Activated gamma-delta T cell treated with anti-CD3 and anti-CD28 coated beads, Interleukin-2, amount 50 U/mL, for 16 hours (primary cell): ENCODE measurements at regions not wholly inside any gene's neighbourhood (a gene's known extent, or its start where the extent isn't known, plus 50 kb on each side); places are given as distances from the start of the nearest gene placed in this dataset.

Source experiments
- DNase-seq: peaks from one replicate; pipeline ENCODE4 v3.0.0-alpha.2; 2020; ENCODE audit warnings: low read depth

DNA sequence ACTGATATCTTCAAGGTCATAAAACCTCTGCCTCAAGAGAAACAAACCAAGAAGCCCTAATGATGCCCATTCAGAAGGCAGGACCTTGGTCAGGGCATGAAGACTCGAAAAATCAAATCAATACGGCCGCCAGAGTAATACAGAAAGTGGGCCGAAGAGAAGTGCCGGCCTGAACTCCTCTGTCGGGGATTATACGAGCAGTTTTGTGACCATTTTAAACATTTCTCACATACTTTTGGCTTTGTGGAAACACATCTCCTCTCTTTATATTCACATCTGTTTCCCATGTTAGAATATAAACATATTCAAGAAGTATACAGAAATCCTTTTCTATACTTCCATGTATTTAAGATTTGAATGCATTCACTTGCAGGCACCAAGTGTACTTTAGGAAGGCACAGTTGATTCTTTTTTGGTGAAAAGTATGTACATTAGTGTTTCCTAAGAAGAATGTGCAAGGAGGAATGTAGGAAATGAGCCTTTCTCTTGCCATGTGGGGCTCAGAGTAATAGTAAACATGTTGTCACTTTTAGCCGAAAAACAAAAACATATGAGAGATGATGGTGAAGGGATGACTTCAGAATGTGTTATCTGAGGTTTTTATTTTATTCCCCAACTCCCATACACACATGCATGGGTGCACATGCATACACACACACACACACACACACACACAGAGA, 707.9 kb upstream of the ID2 start:
- DNase-seq = no peak

DNA sequence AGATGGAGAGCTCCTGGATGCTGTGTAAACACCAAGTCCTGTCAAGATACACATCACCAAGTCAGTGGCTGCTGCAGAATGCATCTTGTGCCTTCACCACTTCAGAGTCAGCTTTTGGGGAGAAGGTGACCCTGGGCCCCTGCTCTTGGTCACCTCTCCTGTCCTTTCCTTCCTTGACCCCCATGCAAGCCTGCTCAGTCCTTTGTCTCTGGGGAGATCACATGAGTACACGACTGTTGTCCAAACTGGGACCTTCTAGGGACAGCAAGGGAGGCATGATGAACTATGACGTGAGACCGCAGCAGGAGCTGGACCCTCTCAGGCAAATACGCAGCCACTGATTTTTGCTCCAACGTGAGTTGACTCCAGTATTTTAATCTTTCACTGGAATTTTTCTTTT, 706.9 kb upstream of the ID2 start:
- no peak for DNase-seq

DNA sequence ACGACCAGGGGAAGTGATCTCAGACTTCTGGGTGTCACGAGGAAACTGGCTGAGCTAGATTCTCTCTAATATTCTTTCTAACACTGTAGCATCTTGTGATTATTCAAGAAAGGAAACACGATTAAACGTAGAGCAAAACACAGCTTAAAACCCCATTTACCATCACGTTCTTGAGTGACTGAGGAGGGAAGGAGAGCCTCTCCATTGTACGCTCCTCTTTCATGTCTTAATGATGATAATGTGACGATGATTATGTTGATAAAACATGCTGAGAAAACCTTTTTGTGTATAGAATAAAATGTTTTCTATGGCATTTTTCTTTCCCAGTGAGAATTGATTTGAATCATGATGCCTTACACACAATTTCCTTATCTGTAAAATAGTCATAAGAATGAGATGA, 705.6 kb upstream of the ID2 start:
- no peak for DNase-seq

DNA sequence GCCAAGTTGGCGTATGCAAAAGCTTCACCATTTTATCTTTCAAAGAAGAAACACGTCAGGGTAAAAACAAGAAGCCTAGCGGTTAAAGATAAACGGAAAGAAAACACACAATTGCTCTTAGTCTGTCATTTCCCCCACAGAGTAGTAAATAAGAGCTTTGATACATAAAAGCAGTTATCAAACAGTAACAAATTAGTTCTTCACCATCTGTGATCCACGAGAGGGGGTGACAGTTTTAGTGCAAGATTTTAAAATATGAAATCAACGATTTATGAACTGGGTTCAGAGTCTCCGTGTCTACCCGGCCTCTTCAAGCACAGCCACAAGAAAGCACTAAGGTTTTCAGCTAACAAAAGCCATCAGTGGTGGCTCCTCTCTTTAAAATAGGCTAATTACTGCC, 703.9 kb upstream of the ID2 start:
- DNase-seq = no peak

DNA sequence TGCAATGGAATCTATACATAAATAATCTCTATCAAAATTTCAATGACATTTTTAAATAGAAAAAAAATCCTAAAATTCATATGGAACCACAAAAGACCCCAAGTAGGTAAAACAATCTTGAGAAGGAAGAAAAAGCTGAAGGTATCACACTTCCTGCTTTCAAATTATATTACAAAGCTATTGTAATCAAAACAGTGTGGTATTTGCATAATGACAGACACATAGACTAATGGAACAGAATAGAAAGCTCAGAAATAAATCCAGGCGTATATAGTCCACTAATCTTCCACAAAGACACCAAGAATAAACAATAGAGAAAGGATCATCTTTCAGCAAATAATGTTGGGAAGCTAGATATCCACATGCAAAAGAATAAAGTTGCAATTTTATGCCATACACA, 699.8 kb upstream of the ID2 start:
- DNase-seq = no peak

DNA sequence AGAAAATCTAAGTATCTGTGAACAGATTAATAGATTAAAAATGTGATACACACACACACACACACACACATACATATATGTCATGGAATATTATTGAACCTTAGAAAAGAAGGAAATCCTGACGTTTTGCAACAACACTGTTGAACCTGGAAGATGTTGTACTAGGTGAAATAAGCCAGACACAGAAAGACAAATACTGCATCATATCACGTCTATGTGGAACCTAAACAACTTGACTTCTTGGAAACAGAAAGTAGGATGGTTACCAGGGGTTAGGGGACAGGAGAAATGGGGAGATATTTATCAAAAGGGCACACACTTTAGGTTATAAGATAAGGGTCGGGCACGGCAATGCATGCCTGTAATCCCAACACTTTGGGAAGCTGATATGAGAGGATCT, 698.4 kb upstream of the ID2 start:
- DNase-seq = no peak

DNA sequence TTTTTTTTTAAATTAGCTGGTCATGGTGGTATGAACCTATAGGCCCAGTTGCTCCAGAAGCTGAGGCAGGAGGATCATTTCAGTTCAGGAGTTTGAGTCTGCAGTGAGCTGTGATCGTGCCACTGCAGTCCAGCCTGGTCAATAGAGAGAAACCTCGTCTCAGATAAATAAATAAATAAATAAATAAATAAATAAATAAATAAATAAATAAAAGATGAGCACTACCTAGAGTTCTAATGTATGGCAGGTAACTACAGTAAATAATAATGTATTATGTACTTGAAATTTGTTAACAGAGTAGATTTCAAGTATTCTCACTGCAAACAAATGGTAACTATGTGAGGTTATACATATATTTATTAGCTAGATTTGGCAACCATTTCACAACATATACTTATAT, 697.9 kb upstream of the ID2 start:
- DNase-seq = no peak

DNA sequence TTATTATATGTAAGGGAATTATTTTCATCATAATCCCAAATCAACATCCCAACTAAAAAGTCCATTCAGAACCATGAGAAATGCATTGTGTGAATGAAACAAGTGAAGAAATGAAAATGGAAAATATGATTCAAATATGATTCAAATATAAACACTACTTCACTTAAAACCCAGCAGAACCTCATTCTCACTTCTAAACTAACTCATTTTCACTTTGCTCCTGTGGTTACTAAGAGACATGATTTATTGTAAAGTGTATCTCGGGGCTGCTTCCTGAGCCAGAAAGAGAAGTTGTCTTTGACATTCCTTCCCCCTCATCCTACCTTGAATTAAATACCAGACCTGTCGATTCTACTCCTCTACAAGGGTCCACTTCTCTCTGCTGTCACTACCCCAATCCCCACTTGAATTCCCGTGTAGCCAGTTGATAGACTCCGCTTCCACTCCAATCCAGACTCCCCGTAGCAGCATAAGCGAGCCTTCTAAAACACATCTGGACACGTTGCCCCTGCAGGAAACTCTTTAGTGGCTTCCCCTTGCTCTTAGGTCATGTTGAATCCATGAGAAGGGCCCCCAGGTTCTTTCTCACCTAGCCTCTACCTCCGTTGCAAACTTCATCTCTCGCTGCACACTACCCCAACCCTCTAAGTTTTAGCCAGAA, 697.0 kb upstream of the ID2 start:
- DNase-seq = no peak

DNA sequence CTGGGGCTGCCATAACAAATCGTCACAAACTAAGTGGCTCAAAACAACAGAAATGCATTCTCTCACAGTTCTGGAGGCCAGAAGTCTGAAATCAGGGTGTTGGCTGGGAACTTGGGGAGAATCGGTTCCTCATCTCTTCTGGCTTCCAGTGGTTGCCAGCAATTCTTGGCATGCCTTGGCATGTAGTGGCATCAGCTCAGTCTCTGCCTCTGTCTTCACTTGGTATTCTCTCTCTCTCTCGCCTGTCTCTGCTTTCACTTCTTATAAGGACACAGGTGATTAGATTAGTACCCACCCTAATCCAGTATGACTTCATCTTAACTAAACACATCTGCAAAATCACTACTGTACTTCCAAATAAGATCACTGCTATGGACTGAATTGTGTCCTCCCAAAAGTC, 695.4 kb upstream of the ID2 start:
- no peak for DNase-seq

DNA sequence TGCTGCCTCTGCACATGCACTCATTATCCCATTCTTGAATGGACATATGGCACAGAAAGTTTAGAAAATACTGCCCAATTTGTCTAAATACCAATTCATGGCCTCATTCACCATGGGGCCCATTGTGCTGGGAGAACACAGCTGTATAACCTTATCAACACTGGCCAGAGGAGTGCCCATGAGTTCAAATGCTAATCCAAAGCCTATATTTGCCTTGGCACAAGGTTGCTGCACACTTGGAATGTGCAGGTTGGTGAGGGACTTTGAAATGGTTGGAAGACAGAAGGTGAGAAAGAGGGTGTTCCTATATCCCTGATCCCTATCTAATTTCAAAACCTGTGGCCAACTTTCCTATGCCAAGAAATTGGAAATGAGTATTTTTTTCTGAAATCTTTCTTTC, 693.9 kb upstream of the ID2 start:
- no peak for DNase-seq

DNA sequence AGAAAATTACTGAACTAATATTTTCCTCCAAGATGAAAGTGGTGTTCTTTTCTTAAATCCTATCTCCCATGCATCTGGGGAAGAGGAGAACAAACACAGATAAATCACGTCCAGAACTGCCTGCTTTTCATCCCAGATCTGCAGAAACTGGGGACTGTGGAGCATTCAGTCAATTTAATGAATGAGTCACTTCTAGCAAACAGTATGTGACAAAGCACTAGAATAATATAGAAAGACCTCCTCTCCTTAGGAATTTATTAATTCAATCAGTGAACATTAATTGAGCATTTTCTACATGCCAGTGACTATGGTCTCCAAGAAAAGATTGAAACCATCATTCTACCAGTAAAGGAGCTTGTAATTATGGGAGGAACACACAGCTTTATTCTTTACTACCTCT, 693.4 kb upstream of the ID2 start:
- DNase-seq = no peak

DNA sequence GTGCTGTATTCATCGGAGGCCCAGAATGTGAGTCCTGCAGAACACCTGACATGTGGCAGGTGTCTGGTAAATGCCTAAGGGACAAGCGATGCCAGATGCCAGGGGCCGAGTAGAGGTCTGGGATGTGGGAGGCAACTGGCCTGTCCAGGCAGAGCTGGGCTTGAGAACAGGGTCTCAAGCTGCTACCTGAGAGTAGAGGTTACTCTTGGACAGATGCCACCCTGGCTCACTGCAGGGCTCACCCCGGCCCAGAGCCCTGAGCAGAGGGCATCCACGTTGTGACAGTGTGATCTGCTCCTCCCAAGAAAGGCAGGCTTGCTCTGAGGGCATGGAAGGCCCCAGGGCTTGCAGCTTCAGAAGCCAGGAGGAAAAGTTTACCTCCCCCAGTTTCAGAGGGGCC, 692.0 kb upstream of the ID2 start:
- no peak for DNase-seq

DNA sequence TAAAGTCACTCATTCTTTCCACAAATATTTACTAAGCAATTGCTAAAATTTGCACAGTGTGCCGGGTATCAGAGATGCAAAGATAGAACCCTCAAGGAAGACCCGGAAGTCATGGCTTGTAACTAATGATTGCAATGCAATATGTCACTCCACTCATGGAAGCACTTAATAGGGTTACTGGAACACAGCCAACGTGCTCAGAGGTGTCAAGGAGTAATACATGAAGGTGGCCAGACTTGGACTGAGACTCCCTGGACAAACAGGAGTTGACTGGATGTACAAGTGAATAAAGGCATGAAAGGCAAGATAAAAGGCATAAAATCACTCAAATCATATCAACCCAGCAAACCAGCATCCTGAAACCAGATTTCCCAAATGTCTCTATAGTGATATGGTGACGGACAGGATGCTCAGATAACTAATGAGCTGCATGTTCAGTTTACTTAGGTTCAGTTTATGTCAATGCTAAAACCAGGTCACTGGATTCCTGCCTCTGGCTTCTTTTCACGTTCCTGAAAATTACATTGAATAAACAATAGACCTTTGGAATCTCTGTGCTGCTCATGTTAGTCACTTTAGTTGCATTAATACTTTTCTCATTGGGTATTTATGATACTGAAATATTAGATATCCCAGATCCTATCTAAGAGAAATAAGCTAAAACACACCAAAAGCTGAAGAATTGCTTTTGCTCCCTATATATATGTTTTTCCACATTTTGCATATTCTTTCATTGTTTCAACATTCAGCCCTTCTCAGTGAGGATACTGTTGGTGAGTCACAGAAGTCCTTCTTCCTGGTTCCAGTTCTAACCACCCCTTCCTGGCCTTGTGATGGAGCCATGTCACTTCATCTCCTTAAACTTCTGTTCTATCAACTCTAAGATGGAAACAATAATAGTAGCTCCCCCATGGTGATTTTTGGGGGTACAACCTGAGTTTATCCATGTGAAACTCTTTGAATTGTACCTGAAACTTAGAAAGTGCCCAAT, 688.9 kb upstream of the ID2 start:
- no peak for DNase-seq

DNA sequence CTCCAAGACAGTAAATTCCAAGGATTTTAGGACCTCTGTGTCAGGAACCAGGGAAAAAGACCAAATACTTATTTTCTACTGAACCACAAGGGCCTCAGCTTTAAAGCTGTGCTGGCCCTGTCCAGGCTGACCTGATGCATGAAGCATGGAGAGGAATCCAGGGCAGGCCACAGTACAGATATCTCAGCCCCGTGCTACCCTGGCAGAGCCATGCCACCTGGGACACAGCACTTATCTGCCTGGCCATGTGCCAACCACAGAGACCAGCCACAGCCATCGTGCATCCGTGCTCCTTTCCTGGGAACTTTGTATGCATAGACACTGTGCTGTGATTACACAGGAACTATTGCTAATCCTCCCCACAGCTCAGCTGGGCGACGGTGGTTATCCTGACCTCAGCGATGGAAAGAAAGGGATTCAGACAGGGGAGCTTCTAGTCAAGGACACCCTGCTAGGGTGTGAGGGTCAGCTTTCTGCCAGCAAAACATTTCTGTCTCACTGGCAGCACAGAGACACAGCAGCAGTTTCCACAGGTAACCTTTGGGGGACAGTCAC, 687.4 kb upstream of the ID2 start:
- DNase-seq = no peak

DNA sequence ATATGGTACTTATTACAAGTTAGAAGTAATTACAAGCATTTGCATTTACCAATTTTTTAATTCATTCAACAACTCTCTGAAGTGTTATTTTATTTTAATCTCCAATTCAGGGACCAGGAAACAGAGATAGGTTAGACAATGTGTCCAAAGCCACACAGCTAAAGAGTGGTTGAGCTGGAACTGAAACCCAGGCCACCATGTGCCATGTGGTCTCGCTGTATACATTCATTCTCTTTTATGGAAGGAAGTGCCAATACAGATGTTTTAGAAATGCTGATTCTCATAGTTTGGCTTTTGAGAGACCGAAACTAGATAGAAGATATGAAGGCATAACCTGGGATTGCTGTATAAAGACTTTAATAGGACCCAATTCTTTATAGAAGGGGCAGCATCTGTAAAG, 684.6 kb upstream of the ID2 start:
- no peak for DNase-seq

DNA sequence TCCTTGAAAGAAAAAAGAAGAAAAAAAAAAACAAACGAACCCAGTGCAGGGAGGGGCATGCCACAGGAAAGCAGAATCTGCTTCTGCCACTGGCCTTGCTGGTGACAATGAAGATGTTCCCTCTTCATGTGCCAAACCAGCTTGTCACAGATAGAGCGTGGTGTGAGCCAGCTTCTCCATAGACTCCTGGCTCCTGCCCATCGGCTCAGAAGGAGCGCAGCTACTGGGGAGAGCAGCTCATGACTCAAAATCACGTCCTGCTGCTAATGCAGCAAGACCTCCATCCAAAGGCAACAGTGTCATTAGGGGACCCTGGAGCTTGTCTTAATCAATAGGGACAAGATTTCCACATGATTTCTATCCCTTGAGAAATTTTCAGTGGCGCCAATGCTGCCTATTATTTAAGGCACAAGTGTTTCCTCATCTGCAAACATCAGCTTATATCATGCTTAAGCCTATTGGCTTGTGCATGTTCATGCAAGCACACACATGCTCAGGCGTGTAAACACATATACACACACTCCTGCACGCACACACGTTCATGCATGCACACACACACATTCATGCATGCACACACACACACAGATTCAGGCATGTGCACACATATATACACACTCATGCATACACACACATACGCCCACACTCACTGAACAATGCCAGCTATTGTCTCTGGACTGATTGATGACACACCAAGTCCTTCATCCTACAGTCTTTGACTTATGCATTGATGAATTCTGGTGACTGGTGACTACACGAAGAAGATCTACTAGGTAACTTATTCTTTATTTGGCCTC, 682.0 kb upstream of the ID2 start:
- no peak for DNase-seq

DNA sequence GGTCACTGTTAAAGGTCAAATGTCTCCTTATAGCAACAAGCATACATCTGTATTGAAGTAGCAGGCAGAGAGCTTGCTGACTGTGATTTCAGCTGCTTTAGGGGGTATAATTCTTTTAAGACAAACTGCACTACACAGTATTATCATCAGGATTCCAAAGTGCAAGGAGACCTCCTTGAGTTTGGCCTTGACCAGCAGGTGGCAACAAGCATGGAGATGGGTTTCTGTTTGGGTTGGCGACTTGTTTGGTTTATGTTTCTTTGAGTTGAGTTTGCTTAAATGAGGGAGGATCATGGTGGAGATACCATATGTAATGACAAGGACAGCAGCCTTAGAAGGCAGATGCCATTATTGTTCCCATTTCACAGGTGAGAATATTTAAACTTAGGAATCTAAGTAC, 681.0 kb upstream of the ID2 start:
- DNase-seq = no peak

DNA sequence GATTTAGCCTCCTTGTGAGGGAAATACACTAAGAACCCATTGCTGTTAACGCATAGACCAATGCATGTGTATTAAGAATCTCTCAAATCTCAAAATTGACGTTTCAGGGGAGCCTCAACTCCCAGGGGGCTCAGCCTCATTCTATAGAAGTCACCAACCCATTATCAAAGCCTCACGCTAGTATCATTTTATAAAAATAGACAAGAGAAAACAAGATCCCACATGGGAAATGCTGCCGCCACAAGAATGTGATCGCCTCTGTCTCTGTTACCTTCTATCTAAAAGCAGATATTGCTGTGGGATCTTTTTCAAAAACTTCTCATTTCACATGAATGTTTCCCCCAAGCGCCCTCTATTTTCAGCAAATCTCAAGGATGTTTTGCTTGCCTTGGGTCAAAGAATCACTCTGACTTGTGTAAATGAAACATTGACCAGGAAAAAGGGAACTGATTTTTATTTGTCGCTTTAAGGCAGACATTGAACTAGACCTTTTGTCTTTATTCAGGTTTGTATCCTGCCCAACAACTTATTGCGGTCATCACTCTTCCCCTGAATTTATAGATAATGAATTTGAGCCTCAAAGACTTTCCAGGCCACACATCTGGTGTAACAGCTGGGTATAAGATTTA, 679.0 kb upstream of the ID2 start:
- DNase-seq = no peak

DNA sequence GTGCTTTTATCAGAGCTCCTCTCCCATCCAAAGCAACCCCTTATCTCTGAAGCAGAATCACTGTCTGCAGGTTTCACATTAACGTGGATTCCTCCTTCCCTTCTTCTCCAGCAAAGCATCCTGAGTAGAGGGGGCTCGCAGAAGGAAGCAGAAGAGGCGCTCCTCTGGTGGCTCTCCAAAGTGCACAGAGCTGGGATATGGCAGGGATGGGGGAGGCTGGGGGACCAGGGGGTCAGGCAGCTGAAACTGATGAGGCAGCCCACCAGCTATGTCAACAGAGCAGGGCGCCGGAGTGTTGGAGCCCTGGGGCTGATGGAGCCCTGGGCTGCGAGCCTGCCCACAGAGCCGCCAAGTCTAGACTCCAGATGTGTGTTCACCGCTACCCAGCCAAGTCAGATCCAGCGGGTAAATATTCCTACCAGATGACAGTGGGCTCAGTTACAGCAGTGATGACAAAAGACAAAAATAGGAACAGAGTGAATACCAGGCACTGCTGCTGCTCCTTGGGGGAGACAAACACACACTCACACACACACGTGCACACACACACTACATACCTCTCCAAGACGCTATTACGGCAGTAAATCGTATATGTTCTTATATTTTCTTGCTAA, 678.3 kb upstream of the ID2 start:
- no peak for DNase-seq

DNA sequence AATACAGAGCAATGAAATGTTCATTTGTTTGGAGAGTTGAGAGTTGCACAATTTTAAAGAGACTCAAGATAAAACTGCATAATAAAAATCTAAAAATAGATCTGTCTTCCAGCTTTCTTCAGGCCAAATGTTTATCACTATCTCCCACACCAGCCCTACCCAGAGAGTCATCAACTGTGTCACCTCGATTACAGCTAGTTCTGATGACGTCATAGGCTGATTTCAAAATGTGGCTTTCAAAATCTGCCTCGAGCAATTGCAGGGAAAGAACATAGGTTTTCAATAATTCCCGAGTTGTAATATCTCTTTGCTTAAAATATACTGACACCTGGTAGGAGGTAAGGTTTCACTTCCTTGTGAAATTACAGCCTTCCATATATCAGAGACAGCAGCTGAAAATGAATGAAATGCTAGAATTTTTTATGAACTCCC, 677.6 kb upstream of the ID2 start:
- DNase-seq = no peak

DNA sequence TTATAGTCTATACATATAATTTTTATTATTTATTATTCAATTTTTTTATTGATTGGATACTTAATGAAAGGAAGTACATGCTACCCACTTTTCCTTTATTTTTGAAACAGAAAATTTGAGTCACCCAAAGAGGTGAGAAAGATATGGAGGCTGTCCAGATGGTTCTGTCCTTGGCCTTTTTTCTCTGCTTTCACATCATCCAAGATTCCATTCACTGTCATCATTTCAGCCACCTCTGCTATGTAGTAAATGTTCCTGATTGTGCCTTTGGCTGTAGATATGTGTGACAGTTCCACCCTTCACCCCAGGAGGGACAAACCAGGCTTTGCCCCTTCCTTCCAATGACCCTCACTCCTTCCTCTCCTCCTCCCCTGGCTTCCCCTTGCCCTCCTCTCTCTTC, 675.7 kb upstream of the ID2 start:
- no peak for DNase-seq
